SU-DHL-6 (cell line): ENCODE measurements at regions not wholly inside any gene's neighbourhood (a gene's known extent, or its start where the extent isn't known, plus 50 kb on each side); places are given as distances from the start of the nearest gene placed in this dataset.

Experiments
- H2AFZ ChIP-seq: fragments of 200-600 bp; sonication (generic); 2 replicates; pipeline ENCODE4 v1.6.1; 2014; ENCODE audit warnings: low read depth, mild to moderate bottlenecking, moderate library complexity, mixed read lengths, antibody characterized with exemption, low read length; ENCODE audit not compliant: severe bottlenecking
- H3F3A ChIP-seq: fragments of 200-600 bp; shearing (Covaris generic); 2 replicates; pipeline ENCODE4 v1.6.0; 2016; ENCODE audit warnings: antibody characterized with exemption, mild to moderate bottlenecking; ENCODE audit not compliant: insufficient read depth
- H3K27ac ChIP-seq: fragments of 200-600 bp; sonication (generic); 2 replicates; pipeline ENCODE4 v1.5.1; 2016; ENCODE audit warnings: low read depth, mild to moderate bottlenecking, low read length, moderate library complexity, mixed read lengths
- H3K27me3 ChIP-seq: fragments of 200-600 bp; sonication (generic), shearing (Covaris generic); 2 replicates; pipeline ENCODE4 v1.6.0; 2014; ENCODE audit warnings: mild to moderate bottlenecking, low read length
- H3K36me3 ChIP-seq: fragments of 200-600 bp; sonication (generic); 2 replicates; pipeline ENCODE4 v1.6.1; 2014; ENCODE audit warnings: mild to moderate bottlenecking, low read length, mixed read lengths
- H3K4me2 ChIP-seq: fragments of 300-600, 200-600 bp; shearing (Covaris generic), sonication (generic); 2 replicates; pipeline ENCODE4 v1.6.0; 2014; ENCODE audit warnings: low read length, low read depth, mild to moderate bottlenecking; ENCODE audit not compliant: poor library complexity, severe bottlenecking
- H3K4me3 ChIP-seq: fragments of 200-600 bp; sonication (generic); 2 replicates; pipeline ENCODE4 v1.5.1; 2014; ENCODE audit warnings: antibody characterized with exemption, low read length, mild to moderate bottlenecking, mixed read lengths; ENCODE audit not compliant: insufficient read depth, poor library complexity, severe bottlenecking
- H3K79me2 ChIP-seq: fragments of 200-600 bp; sonication (generic); 2 replicates; pipeline ENCODE4 v1.6.1; 2014; ENCODE audit warnings: mild to moderate bottlenecking, low read length, moderate library complexity; ENCODE audit not compliant: insufficient read depth
- H3K9ac ChIP-seq: fragments of 200-600 bp; sonication (generic); 2 replicates; pipeline ENCODE4 v1.7.0; 2014; ENCODE audit warnings: mild to moderate bottlenecking, low read length
- H3K9me2 ChIP-seq: fragments of 200-600 bp; sonication (generic); replicated peaks from 2 replicates; pipeline ENCODE4 v1.6.1; 2014; ENCODE audit warnings: low read length; ENCODE audit not compliant: insufficient read depth
- H3K9me3 ChIP-seq: fragments of 200-600 bp; sonication (generic); 2 replicates; pipeline ENCODE4 v1.6.1; 2014; ENCODE audit warnings: low read length, mixed read lengths; ENCODE audit not compliant: insufficient read depth
- H4K20me1 ChIP-seq: fragments of 200-600 bp; sonication (generic); 2 replicates; pipeline ENCODE4 v1.6.1; 2014; ENCODE audit warnings: low read depth, mild to moderate bottlenecking, antibody characterized with exemption, low read length, moderate library complexity, mixed read lengths
- EZH2phosphoT487 ChIP-seq: fragments of 200-600 bp; sonication (generic), shearing (Covaris generic); conservative IDR thresholded peaks from 2 replicates; pipeline ENCODE4 v1.6.1; 2018; ENCODE audit warnings: mild to moderate bottlenecking, antibody characterized with exemption, low read length, moderate library complexity, mixed read lengths
- TF ChIP-seq, protein P1 (sequence below): fragments of 200-600 bp; sonication (generic); IDR thresholded peaks from one replicate; pipeline ENCODE4 v1.5.1; 2017; ENCODE audit warnings: antibody characterized with exemption, mild to moderate bottlenecking, low read length, moderate library complexity; ENCODE audit not compliant: insufficient read depth, poor library complexity, severe bottlenecking

DNA sequence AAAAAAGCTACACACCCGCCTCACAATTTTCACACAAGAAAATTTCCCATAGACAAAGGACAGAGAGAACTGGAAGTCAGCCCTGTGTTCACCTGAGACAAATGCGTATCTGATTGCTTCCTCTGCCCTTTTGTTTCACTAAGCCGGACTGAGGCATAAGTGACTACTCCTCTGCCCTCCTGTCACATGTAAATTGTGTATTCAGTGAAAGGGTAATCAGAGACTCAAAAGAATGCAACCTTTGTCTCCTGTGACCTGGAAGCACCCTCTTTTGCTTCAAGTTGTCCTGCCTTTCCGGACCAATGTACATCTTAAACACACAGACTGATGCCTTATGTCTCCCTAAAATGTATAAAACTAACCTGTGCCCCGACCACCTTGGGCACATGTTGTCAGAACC is 483.8 kb upstream of the EYS start:
- Histone ChIP-seq H3K79me2 (no peaks in the 10 kb centered on the region), H3K9me2 (no peaks in the 10 kb centered on the region), H3K4me3 (no peak overlapping the region), H3K9ac (no peak overlapping the region), H3K27me3 (no peaks in the 10 kb centered on the region), H3K9me3 (peaks cover 5% of the 10 kb centered on the region; the same call in 1 of the 2 replicates), H3K4me2 (no peak overlapping the region), H3K27ac (no peak overlapping the region), H2AFZ (no peak overlapping the region), H3F3A (no peaks in the 10 kb centered on the region), H4K20me1 (no peaks in the 10 kb centered on the region), H3K36me3 (no peaks in the 10 kb centered on the region)
- no peak for TF ChIP-seq EZH2phosphoT487
- TF ChIP-seq, protein P1, sequence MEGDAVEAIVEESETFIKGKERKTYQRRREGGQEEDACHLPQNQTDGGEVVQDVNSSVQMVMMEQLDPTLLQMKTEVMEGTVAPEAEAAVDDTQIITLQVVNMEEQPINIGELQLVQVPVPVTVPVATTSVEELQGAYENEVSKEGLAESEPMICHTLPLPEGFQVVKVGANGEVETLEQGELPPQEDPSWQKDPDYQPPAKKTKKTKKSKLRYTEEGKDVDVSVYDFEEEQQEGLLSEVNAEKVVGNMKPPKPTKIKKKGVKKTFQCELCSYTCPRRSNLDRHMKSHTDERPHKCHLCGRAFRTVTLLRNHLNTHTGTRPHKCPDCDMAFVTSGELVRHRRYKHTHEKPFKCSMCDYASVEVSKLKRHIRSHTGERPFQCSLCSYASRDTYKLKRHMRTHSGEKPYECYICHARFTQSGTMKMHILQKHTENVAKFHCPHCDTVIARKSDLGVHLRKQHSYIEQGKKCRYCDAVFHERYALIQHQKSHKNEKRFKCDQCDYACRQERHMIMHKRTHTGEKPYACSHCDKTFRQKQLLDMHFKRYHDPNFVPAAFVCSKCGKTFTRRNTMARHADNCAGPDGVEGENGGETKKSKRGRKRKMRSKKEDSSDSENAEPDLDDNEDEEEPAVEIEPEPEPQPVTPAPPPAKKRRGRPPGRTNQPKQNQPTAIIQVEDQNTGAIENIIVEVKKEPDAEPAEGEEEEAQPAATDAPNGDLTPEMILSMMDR = no peak

DNA sequence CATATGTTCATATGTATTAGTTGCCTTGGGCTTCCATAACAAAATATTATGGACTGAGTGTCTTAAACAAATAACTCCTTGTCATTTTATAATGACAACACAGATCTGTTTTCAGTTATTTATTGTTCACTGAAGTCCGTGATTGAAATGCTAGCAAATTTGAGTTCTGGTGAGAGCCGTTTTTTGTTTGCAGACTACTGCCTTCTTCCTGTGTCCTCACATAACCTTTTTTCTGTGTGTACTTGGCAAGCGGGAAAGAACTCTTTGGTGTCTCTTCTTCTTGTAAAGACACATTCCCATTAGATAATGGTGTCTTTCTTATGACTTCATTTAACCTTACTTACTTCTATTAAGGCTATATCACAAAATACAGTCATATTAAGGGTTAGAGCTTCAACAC is 482.9 kb upstream of the EYS start:
- TF ChIP-seq, protein P1 = no peak
- no peak for TF ChIP-seq EZH2phosphoT487
- H3K9me2 ChIP-seq = no peaks in the 10 kb centered on the region
- no peaks in the 10 kb centered on the region for H3K36me3 ChIP-seq
- H3K9ac ChIP-seq = no peak overlapping the region
- no peak overlapping the region for H3K27ac ChIP-seq
- H3K27me3 ChIP-seq = no peaks in the 10 kb centered on the region
- H3K9me3 ChIP-seq = peaks cover 5% of the 10 kb centered on the region; the same call in 1 of the 2 replicates
- H3K4me2 ChIP-seq = no peak overlapping the region
- H4K20me1 ChIP-seq = no peaks in the 10 kb centered on the region
- no peaks in the 10 kb centered on the region for H3F3A ChIP-seq
- peak overlapping the region; percentile 59 for H2AFZ ChIP-seq
- H3K4me3 ChIP-seq = no peak overlapping the region
- no peaks in the 10 kb centered on the region for H3K79me2 ChIP-seq

DNA sequence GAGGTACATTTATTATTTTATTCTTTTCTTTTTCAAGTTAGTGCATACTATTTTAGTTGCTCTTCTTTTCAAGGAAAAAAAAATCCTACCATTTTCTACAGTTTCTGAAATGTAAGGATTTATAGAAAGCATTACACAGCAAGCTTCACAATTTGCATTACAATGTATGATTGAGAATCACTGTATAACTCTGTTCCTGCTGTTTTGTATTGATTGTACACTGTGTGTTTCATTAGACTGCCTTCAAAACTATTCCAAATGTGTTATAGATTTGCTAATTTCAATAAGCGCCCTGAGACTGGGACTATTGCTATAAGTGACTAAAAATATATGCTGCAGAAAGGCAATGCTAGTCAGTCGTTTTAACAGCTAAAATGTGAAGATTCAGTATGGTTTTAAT is 479.7 kb upstream of the EYS start:
- Histone ChIP-seq H3K4me2 (no peak overlapping the region), H3K27ac (no peak overlapping the region), H3K9me2 (no peaks in the 10 kb centered on the region), H3F3A (no peaks in the 10 kb centered on the region), H3K36me3 (no peaks in the 10 kb centered on the region), H4K20me1 (no peaks in the 10 kb centered on the region), H3K9me3 (peaks cover 5% of the 10 kb centered on the region; the same call in 1 of the 2 replicates), H2AFZ (no peak overlapping the region), H3K79me2 (no peaks in the 10 kb centered on the region), H3K4me3 (no peak overlapping the region), H3K9ac (no peak overlapping the region), H3K27me3 (no peaks in the 10 kb centered on the region)
- no peak for TF ChIP-seq EZH2phosphoT487
- TF ChIP-seq, protein P1 = no peak
